Endothelial cell of umbilical vein (primary cell): ENCODE measurements at regions not wholly inside any gene's neighbourhood (a gene's known extent, or its start where the extent isn't known, plus 50 kb on each side); places are given as distances from the start of the nearest gene placed in this dataset.

Experiments used
- BruUV-seq: library from RNA; stranded (reverse); fragments of 400-500 nt; replicated peaks from 2 replicates; lab custom pipeline; 2021; lab: Mats Ljungman, UMichigan
- CTCF ChIA-PET: fragments of 300-600, 350-600 bp; sonication (Branson Sonifier 250); formaldehyde crosslinking; loops from one replicate; lab custom pipeline; 2021; ENCODE audit warnings: antibody characterized with exemption, inconsistent platforms; lab: Charles Lee
- POLR2A ChIA-PET: fragments of 300-600, 350-600 bp; sonication (Branson Sonifier 250); formaldehyde crosslinking; loops from one replicate; lab custom pipeline; 2021; ENCODE audit warnings: antibody characterized with exemption, inconsistent platforms; lab: Charles Lee
- DNase-seq: peaks from one replicate; pipeline ENCODE4 v3.0.0-alpha.2; 2011; ENCODE audit warnings: low read depth, low spot score
- FAIRE-seq: peaks from 2 replicates; lab custom pipeline; 2011; peaks lifted over from hg19 to GRCh38; lab: Jason Lieb, UNC
- H2AFZ ChIP-seq: 2 replicates; pipeline ENCODE4 v1.6.0; 2012; ENCODE audit warnings: low read depth, low read length, control low read depth, inconsistent platforms
- H3K27ac ChIP-seq: 2 replicates; pipeline ENCODE4 v1.5.1; 2011; ENCODE audit warnings: low read depth, mild to moderate bottlenecking, control low read depth, low read length, moderate library complexity; ENCODE audit not compliant: insufficient read depth
- H3K27me3 ChIP-seq, 2 experiments: 2 replicates each; pipeline versions ENCODE4 v1.6.0 to v1.6.1; 2011; ENCODE audit warnings: low read length in 2 of 2, mixed read lengths in 1 of 2; ENCODE audit not compliant: control insufficient read depth in 2 of 2, insufficient read depth in 2 of 2
- H3K36me3 ChIP-seq, 2 experiments: 2 replicates in 1 of 2; 3 replicates in 1 of 2; pipeline ENCODE4 v1.5.1; 2011; ENCODE audit warnings: low read length in 2 of 2, mild to moderate bottlenecking in 1 of 2, moderate library complexity in 1 of 2; ENCODE audit not compliant: control insufficient read depth in 2 of 2, insufficient read depth in 2 of 2; ENCODE audit errors: extremely low read depth in 1 of 2
- H3K4me1 ChIP-seq: 3 replicates; pipeline ENCODE4 v1.5.1; 2011; ENCODE audit warnings: mild to moderate bottlenecking, low read length; ENCODE audit not compliant: control insufficient read depth, insufficient read depth; ENCODE audit errors: extremely low read depth
- H3K4me2 ChIP-seq: 2 replicates; pipeline ENCODE4 v1.6.1; 2011; ENCODE audit warnings: low read length, control low read depth, mixed read lengths; ENCODE audit not compliant: insufficient read depth
- H3K4me3 ChIP-seq, 3 experiments: fragments of 200-600 bp in 1 of 3; sonication (generic), shearing (Covaris generic) in 1 of 3; replicated peaks in 1 of 3; 2 replicates each; pipeline ENCODE4 v1.5.1; 2011 to 2016; ENCODE audit warnings: control low read depth in 3 of 3, low read length in 3 of 3, mild to moderate bottlenecking in 2 of 3, inconsistent platforms in 1 of 3, low read depth in 1 of 3, moderate library complexity in 1 of 3; ENCODE audit not compliant: insufficient read depth in 1 of 3
- H3K79me2 ChIP-seq: 2 replicates; pipeline ENCODE4 v1.6.0; 2012; ENCODE audit warnings: low read length, inconsistent platforms; ENCODE audit not compliant: control insufficient read depth, insufficient read depth
- H3K9ac ChIP-seq: replicated peaks from 2 replicates; pipeline ENCODE3; 2011; ENCODE audit warnings: low read length, control low read depth; ENCODE audit not compliant: insufficient read depth; ENCODE audit errors: extremely low read depth
- H3K9me1 ChIP-seq: replicated peaks from 3 replicates; pipeline ENCODE4 v1.6.0; 2011; ENCODE audit warnings: mild to moderate bottlenecking, low read length; ENCODE audit not compliant: control insufficient read depth, insufficient read depth; ENCODE audit errors: extremely low read depth
- H3K9me3 ChIP-seq: replicated peaks from 2 replicates; pipeline ENCODE4 v1.5.1; 2012; ENCODE audit warnings: low read length, inconsistent platforms; ENCODE audit not compliant: control insufficient read depth, insufficient read depth
- H4K20me1 ChIP-seq: replicated peaks from 2 replicates; pipeline ENCODE3; 2011; ENCODE audit warnings: mild to moderate bottlenecking, low read length; ENCODE audit not compliant: control insufficient read depth, insufficient read depth; ENCODE audit errors: extremely low read depth
- CTCF ChIP-seq, 2 donors: IDR thresholded peaks; 1 replicate in 1 of 2; 2 replicates in 1 of 2; pipeline ENCODE4 v1.5.1; 2011; ENCODE audit warnings: low read length in 2 of 2, mild to moderate bottlenecking in 2 of 2, moderate library complexity in 2 of 2, control low read depth in 1 of 2, inconsistent platforms in 1 of 2, low read depth in 1 of 2; ENCODE audit not compliant: insufficient read depth in 1 of 2; ENCODE audit errors: extremely low read depth in 1 of 2
- EZH2 ChIP-seq: IDR thresholded peaks from 2 replicates; pipeline ENCODE4 v1.6.1; 2012; ENCODE audit warnings: borderline replicate concordance, low read depth, mild to moderate bottlenecking, moderate library complexity, low read length, inconsistent platforms; ENCODE audit not compliant: severe bottlenecking
- FOS ChIP-seq: IDR thresholded peaks from 2 replicates; pipeline ENCODE4 v1.6.1; 2011; ENCODE audit warnings: mild to moderate bottlenecking, low read length, moderate library complexity, borderline replicate concordance; ENCODE audit not compliant: insufficient read depth
- GATA2 ChIP-seq: IDR thresholded peaks from 2 replicates; pipeline ENCODE4 v1.7.0; 2011; ENCODE audit warnings: low read depth, mild to moderate bottlenecking, moderate library complexity, mixed read lengths, low read length; ENCODE audit not compliant: insufficient read length, insufficient read depth
- JUN ChIP-seq: IDR thresholded peaks from 2 replicates; pipeline ENCODE4 v1.6.1; 2011; ENCODE audit warnings: borderline replicate concordance, low read depth; ENCODE audit not compliant: insufficient read length, insufficient read depth
- MYC ChIP-seq: IDR thresholded peaks from one replicate; pipeline ENCODE4 v1.6.1; 2011; ENCODE audit warnings: mild to moderate bottlenecking, low read depth, low read length
- POLR2A ChIP-seq: IDR thresholded peaks from 2 replicates; pipeline ENCODE4 v1.6.1; 2012; ENCODE audit warnings: low read depth, mild to moderate bottlenecking, control low read depth, low read length
- POLR2AphosphoS5 ChIP-seq: IDR thresholded peaks from 2 replicates; pipeline ENCODE4 v1.6.1; 2012; ENCODE audit warnings: low read depth, mild to moderate bottlenecking, control low read depth, low read length, moderate library complexity; ENCODE audit not compliant: insufficient read depth
- dilution Hi-C: fragments of 300-500 bp; cut with MboI; formaldehyde crosslinking; loops from one replicate; pipeline ENCODE4 v1.15.0; 2019; ENCODE audit warnings: low sequenced_read_pairs; ENCODE audit not compliant: extremely low pct_ligation_motif_present
- intact Hi-C: fragments of 100-400 bp; cut with micrococcal nuclease; formaldehyde crosslinking; loops from one replicate; pipeline ENCODE4 v1.10.0; 2022
- TF ChIP-seq, protein P1 (sequence below): IDR thresholded peaks from 2 replicates; pipeline ENCODE4 v1.6.1; 2011; ENCODE audit not compliant: insufficient read depth, insufficient read length

- H3K9me3 ChIP-seq, result no peaks in the 10 kb centered on the region
- no peak overlapping the region for H2AFZ ChIP-seq
- intact Hi-C loops (no loop called here), dilution Hi-C loops (no loop called here)
- no peaks in the 10 kb centered on the region for H3K4me1 ChIP-seq
- no TSS peak for BruUV-seq
- TF ChIP-seq GATA2 (no peak), MYC (no peak), JUN (no peak), FOS (no peak), CTCF (IDR thresholded peaks at IDR 0.05; ENCODE audit: extremely low read depth in 1 of 2, insufficient read depth in 1 of 2, low read depth in 1 of 2, low read length in 2 of 2) (no peak), EZH2 (no peak), POLR2A (no peak), POLR2AphosphoS5 (no peak)
- TF ChIP-seq, protein P1, sequence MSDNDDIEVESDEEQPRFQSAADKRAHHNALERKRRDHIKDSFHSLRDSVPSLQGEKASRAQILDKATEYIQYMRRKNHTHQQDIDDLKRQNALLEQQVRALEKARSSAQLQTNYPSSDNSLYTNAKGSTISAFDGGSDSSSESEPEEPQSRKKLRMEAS, result no peak
- no peaks in the 10 kb centered on the region for H4K20me1 ChIP-seq
- H3K36me3 ChIP-seq, result no peaks in the 10 kb centered on the region
- no peak overlapping the region for H3K27ac ChIP-seq
- no peak for FAIRE-seq
- ChIA-PET CTCF (interaction anchor here (0.7 to 1.0 kb wide), 2 partner anchors 16 to 18 kb away, joined by 3 to 4 read pairs; no protein-coding TSS in a partner anchor), POLR2A (no interaction called here)
- no peaks in the 10 kb centered on the region for H3K79me2 ChIP-seq
- DNase-seq, result no peak
- no peaks in the 10 kb centered on the region for H3K27me3 ChIP-seq
- H3K4me3 ChIP-seq, result no peak overlapping the region
- no peak overlapping the region for H3K4me2 ChIP-seq
- no peaks in the 10 kb centered on the region for H3K9me1 ChIP-seq
- H3K9ac ChIP-seq, result no peak overlapping the region
Measured at GRCh38 chr3:159501029-159501428, 487.6 kb upstream of the IL12A start.
